ENCODE measurements at regions not wholly inside any gene's neighbourhood (a gene's known extent, or its start where the extent isn't known, plus 50 kb on each side); places are given as distances from the start of the nearest gene placed in this dataset.

GRCh38 chr10:118408181-118408580 is 66.1 kb upstream of the FAM204A start:
- no peak for TF ChIP-seq CTCF (IDR thresholded peaks at IDR 0.05)
- TF ChIP-seq POLR2A (IDR thresholded peaks at IDR 0.05): no peak
- 58 to 80% (median 69%) methylated on average over 7 to 9 of the region's 9 CpGs for WGBS, 4 donors
- peaks cover 0 to 46% (median 7%) of the 10 kb centered on the region in 9 donors for H3K27me3 ChIP-seq

GRCh38 chr10:118407777-118408176 is 65.7 kb upstream of the FAM204A start:
- H3K9me3 ChIP-seq: no peaks in the 10 kb centered on the region
- 60 to 69% (median 62%) methylated on average over 3 to 5 of the region's 5 CpGs for WGBS, 4 donors
- no peak for TF ChIP-seq CTCF (IDR thresholded peaks at IDR 0.05)
- no peak for TF ChIP-seq POLR2A (IDR thresholded peaks at IDR 0.05)
- DNase-seq (no peak), ATAC-seq (no peak)
- intact Hi-C loops (cut with DNase I): no loop called here
- H3K36me3 ChIP-seq: no peaks in the 10 kb centered on the region
- no peak overlapping the region for H3K27ac ChIP-seq
- H3K4me3 ChIP-seq: no peak overlapping the region
- peaks cover 0 to 43% (median 10%) of the 10 kb centered on the region in 9 donors for H3K27me3 ChIP-seq
- H3K4me1 ChIP-seq: no peaks in the 10 kb centered on the region

More at GRCh38 chr10:118408181-118408580, 66.1 kb upstream of the FAM204A start:
- intact Hi-C loops (cut with DNase I): no loop called here
- Histone ChIP-seq H3K36me3 (no peaks in the 10 kb centered on the region), H3K27ac (no peak overlapping the region), H3K9me3 (no peaks in the 10 kb centered on the region), H3K4me1 (no peaks in the 10 kb centered on the region), H3K4me3 (no peak overlapping the region)
- no peak for ATAC-seq
- DNase-seq: no peak

- Histone ChIP-seq H3K27me3 (peaks cover 0 to 36% (median 3%) of the 10 kb centered on the region in 9 donors), H3K9me3 (peaks cover 0 to under 1% (median 0%) of the 10 kb centered on the region in 12 donors), H3K27ac (no peak overlapping the region), H3K36me3 (no peaks in the 10 kb centered on the region), H3K4me1 (no peaks in the 10 kb centered on the region), H3K4me3 (no peak overlapping the region)
- no peak for ATAC-seq
- TF ChIP-seq CTCF (IDR thresholded peaks at IDR 0.05): no peak
- TF ChIP-seq POLR2A (IDR thresholded peaks at IDR 0.05): no peak
- intact Hi-C loops (cut with DNase I): no loop called here
- DNase-seq: no peak
These were observed 64.9 kb upstream of the FAM204A start for GRCh38 chr10:118407026-118407425.

- H3K27me3 ChIP-seq: peaks cover 0 to 25% (median 3%) of the 10 kb centered on the region in 9 donors
- TF ChIP-seq CTCF (IDR thresholded peaks at IDR 0.05) (no peak), POLR2A (IDR thresholded peaks at IDR 0.05) (no peak)
- no peak for DNase-seq
- ATAC-seq: no peak
- H3K9me3 ChIP-seq: peaks cover 0 to 9% (median 0%) of the 10 kb centered on the region in 12 donors
- H3K4me3 ChIP-seq: no peak overlapping the region
- intact Hi-C loops (cut with DNase I): no loop called here
- WGBS, 4 donors: 36 to 52% (median 44%) methylated on average over 3 of the region's 3 CpGs
- no peak overlapping the region for H3K27ac ChIP-seq
- no peaks in the 10 kb centered on the region for H3K36me3 ChIP-seq
- no peaks in the 10 kb centered on the region for H3K4me1 ChIP-seq
These were observed 63.8 kb upstream of the FAM204A start for GRCh38 chr10:118405928-118406327.

Data from heart left ventricle (tissue), 16 donors.